ENCODE measurements at regions not wholly inside any gene's neighbourhood (a gene's known extent, or its start where the extent isn't known, plus 50 kb on each side); places are given as distances from the start of the nearest gene placed in this dataset.

DNA sequence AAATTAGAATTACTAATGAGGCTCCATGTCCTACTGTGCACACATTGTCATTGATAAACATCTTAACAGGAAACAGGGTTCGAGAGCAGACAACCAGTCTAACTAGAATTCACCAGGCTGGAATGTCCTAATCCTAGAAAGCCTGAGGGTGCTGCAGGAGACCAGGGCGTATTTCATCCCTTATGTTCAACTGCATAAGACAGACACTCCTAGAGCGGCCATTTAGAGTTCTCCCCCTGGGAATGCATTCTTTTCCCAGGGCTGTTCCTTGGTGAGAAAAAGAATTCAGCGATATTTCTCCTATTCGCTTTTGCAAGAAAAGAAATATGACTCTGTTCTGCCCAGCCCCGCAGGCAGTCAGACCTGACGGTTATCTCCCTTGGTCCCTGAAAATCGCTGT lies 486.0 kb downstream of the REEP3 start:
- no peak overlapping the region for H3K4me3 ChIP-seq (ENCODE audit: low read depth, low read length)
- TF ChIP-seq, protein P1, sequence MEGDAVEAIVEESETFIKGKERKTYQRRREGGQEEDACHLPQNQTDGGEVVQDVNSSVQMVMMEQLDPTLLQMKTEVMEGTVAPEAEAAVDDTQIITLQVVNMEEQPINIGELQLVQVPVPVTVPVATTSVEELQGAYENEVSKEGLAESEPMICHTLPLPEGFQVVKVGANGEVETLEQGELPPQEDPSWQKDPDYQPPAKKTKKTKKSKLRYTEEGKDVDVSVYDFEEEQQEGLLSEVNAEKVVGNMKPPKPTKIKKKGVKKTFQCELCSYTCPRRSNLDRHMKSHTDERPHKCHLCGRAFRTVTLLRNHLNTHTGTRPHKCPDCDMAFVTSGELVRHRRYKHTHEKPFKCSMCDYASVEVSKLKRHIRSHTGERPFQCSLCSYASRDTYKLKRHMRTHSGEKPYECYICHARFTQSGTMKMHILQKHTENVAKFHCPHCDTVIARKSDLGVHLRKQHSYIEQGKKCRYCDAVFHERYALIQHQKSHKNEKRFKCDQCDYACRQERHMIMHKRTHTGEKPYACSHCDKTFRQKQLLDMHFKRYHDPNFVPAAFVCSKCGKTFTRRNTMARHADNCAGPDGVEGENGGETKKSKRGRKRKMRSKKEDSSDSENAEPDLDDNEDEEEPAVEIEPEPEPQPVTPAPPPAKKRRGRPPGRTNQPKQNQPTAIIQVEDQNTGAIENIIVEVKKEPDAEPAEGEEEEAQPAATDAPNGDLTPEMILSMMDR (IDR thresholded peaks at IDR 0.05; ENCODE audit: borderline replicate concordance, insufficient read depth, low read depth, low read length), result no peak

DNA sequence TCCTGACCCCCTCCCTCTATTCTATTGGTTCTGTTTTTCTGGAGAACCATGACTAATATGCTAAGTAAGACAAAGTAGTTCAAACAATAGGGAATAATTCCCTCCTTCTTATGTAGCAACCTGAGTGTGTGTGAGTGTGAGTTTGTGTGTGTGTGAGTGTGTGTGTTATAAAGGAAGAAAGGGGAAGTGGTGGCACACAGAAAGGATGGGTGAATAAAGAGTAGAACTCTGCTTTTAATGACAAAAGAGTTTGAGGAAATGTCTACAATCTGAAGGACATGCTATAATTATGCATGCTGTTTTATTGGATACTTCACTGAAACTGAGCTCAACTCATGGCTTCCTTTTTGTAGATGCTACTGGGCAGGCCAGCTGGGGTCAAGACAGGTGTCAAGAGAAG lies 489.5 kb downstream of the REEP3 start:
- no peak overlapping the region for H3K4me3 ChIP-seq (ENCODE audit: low read depth, low read length)
- TF ChIP-seq, protein P1 (IDR thresholded peaks at IDR 0.05; ENCODE audit: borderline replicate concordance, insufficient read depth, low read depth, low read length), result no peak

DNA sequence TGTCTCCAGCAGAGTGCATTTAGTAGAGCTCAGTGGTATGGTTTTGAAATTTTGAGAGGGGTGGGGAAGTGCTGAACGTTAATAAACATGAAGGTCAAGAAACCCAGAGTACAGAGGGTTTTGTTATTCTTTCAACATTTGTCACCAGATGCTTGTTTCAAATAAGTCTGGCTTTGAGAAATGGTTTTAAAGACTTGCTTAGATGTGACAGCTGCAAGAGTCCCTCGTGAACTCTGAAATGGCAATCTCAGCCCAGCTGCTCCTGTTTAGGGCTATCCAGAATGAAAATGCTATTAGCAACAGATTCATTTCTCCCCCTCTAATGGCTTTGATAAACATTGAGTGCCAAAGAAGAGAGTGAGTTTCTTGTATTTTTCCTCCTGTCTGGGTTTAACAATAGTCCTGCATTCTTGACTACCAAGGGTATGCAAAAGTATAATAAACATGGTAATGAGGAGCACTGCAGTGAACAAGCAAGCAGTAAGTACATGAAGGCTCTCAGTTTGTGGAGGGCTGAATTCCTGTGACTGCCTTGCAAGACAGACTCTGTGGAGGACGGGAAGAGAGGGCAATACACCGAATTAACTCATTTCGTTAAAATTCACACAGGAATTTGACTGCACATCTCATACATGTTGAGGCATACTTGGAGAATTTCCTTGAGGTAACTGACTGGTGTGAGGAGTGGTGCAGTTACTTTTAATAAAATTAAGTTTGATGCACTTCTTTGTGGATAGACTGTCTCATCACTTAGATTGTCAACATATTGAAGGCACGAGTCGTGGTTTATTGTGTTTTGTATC lies 490.9 kb downstream of the REEP3 start:
- TF ChIP-seq, protein P1 (IDR thresholded peaks at IDR 0.05; ENCODE audit: borderline replicate concordance, insufficient read depth, low read depth, low read length), result no peak
- H3K4me3 ChIP-seq (ENCODE audit: low read depth, low read length), result no peak overlapping the region

DNA sequence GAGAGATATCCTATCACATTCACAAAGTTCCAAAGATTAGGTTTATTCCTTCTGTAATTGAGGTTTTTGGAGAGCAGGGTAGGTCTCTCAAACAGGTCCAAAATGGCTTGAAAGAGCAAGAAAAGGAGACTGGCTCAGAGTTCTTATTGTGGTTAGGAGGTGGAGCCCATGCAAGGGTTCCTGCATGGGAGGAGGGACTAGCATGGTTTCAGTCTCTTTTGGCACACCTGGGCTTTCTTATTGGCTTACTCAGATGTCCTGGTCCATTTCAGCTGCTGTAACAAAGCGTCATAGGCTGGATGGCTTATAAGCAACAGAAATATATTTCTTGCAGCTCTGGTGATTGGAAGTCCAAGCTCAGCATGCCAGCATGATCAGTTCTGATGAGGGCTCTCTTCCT lies 493.1 kb downstream of the REEP3 start:
- no peak overlapping the region for H3K4me3 ChIP-seq (ENCODE audit: low read depth, low read length)
- TF ChIP-seq, protein P1 (IDR thresholded peaks at IDR 0.05; ENCODE audit: borderline replicate concordance, insufficient read depth, low read depth, low read length), result no peak

DNA sequence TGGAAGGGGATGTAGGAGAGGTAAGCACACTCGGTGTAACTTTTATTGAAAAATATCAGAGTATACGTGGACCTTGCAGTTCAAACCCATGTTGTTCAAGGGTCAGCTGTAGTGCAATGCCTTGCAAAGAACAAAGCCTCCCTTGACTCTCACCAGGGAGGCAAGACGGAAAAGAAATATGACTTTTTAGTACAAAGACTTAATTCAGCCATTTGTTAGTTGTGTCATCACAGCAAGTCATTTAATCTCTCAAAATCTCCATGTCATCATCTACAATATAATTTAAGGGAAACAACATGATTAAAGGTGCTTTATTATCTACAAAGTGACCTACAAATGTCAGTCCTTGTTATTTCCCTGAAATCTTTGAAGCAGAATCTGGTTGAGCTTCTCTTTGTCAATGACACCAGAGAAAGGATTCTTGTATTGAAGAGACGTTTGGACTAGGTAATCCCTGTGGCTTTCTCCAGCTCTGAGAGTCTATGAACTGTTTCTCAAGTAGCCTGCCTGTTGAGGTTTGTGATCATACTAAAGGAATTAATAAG lies 502.8 kb downstream of the REEP3 start:
- TF ChIP-seq, protein P1 (IDR thresholded peaks at IDR 0.05; ENCODE audit: borderline replicate concordance, insufficient read depth, low read depth, low read length), result no peak
- H3K4me3 ChIP-seq (ENCODE audit: low read depth, low read length), result no peak overlapping the region

DNA sequence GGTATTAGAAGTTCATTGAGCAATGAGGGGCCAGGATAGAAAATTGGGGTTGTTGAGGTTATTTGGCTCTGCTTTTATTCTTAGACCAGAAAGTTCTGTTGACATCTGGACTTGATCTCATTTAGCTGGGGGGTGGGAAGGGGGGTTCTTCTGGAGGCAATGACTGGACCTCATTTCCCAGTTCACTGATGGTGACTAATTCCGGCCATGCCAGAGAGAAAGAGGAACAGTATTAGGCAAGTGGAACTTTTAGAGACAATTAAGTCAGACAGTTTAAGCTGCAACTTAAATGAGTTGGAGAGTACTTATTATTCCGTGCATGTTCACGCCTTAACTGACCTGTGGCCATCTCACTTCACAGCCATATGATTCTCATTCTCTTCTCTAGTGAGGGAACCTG lies 512.5 kb downstream of the REEP3 start:
- H3K4me3 ChIP-seq (ENCODE audit: low read depth, low read length), result no peak overlapping the region
- TF ChIP-seq, protein P1 (IDR thresholded peaks at IDR 0.05; ENCODE audit: borderline replicate concordance, insufficient read depth, low read depth, low read length), result no peak

All from GM12875 (cell line).